HG02588 (cell line): ENCODE measurements at regions not wholly inside any gene's neighbourhood (a gene's known extent, or its start where the extent isn't known, plus 50 kb on each side); places are given as distances from the start of the nearest gene placed in this dataset.
"Not testable (repeated sequence)": the region's sequence is repeated elsewhere in the genome, so short reads cannot be mapped to it uniquely, and the experiment has no call there.

Experiments
- ATAC-seq: cut with Tn5 transposase; IDR thresholded peaks from one replicate; pipeline ENCODE4 v1.9.1; 2021; ENCODE audit warnings: mild to moderate bottlenecking, moderate library complexity; ENCODE audit not compliant: unreplicated experiment

DNA sequence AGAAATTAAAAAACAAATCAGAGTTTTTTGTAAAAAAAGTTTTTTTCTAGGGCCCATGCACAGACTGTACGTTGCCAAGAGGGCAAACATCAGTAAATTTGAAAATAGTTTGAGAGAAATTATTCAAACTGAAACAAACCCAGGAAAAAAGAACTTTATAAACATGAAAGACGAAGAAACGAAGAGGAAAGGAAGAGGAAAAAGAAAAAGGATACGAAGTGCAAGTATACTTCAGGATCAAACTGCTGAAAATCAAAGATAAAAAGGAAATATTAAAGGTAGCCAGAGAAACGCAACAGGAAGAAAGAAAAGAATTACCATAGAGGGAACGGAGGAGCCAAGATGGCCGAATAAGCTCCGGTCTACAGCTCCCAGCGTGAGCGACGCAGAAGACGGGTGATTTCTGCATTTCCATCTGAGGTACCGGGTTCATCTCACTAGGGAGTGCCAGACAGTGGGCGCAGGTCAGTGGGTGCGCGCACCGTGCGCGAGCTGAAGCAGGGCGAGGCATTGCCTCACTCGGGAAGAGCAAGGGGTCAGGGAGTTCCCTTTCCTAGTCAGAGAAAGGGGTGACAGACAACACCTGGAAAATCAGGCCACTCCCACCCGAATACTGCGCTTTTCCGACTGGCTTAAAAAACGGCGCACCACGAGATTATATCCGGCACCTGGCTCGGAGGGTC, 94.4 kb upstream of the GAS1 start:
- not testable (repeated sequence) for ATAC-seq

DNA sequence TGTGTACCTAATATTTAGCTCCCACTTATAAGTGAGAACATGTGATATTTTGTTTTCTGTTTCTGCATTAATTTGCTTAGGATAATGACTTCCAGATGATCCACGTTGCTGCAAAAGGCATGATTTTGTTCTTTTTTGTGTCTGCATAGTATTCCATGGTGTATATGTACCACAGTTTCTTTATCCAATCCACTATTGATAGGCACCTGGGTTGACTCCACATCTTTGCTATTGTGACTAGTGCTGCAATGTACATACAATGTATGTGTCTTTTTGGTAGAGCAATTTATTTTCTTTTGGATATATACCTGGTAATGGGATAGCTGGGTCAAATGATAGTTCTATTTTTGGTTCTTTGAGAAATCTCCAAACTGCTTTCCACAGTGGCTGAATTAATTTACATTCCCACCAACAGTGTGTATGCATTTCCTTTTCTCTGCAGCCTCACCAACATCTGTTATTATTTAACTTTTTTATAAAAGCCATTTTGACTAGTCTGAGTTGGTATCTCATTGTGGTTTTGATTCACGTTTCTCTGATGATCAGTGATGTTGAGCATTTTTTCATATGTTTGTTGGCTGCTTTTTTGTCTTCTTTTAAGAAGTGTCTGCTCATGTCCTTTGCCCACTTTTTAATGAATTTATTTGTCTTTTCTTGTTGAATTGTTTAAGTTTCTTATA, 102.8 kb upstream of the GAS1 start:
- not testable (repeated sequence) for ATAC-seq

DNA sequence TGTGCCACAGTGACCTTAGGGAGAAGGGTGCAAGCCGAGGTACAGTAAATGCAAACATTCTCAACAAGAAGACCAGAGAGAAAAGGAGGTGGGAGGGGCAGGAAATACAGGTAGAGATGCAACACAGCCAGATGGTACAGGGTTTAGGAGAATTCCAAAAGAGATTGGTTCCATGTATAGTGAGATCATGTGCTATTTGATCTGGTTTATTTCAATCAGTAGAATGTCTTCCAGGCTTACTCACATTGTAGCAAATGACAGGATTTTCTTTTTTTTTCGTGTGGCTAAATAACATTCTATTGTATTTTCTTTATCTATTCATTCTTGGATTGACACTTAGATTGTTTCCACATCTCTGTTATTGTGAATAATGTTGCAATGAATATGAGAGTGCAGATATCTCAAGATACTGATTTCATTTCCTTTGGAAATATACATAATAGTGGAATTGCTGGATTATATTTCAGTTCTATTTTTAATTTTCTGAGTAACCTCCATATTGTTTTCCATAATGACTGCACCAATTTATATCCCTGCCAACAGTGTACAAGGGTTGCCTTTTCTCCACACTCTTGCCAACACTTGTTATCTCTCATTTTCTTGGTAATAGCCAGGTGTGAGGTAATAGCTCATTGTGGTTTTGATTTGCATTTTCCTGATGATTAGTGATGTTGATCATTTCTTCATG, 107.8 kb upstream of the GAS1 start:
- no peak for ATAC-seq

DNA sequence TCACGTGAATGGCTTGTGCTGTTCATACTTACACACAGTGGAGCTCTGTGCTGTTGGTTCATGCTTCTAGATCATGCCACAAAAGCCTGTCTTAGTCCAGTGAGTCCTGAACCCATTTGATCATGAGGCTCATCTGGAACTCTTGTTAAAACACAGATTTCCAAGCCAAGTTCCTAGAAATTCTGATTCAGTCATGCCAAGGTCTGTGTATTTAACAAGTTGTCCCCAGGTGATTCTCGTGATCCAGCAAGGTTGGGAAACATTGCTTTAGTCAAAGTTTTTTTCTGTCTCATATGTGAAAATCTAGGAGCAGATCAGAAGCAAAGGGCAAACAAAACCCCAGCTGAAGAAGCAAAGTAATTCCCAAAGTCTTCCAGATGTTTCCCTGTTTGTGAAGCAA, 112.5 kb upstream of the GAS1 start:
- no peak for ATAC-seq

DNA sequence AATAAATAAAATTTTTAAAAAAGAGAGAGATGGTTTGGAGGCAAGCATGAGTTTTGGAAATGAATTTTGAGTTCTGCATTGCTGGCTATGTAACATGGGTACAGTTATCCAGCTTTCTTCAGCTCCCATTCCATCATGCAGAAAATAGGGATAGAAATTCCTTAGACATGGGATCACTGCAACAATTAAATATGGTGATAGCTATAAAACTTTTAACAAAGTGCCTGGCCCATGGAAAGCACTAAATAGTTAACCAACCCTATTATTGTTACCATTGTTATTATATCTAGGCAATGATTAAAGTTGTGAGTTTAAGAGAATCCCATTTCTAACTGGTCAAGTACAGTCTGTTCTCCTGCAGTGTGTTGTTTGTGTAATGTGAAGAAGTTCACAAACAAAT, 115.4 kb upstream of the GAS1 start:
- no peak for ATAC-seq

DNA sequence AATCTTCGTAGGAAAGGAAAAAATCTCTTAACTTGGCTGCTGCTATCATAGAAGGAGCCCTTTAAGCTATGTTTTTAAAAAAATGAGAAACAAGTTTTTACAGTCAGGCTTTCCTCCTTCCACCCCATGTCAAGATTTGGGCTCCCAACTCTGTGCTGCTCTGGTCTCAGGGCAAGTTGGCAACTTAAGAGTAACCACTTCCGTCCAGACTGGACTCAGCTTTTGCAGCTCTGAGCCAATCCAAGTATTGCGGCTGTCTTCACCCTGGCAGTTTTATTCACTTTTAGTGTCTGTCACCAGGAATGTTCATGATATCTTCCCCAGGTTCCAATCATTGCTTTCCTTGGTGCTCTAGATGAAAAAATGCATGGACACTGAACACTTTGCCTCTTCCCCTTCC, 115.9 kb upstream of the GAS1 start:
- no peak for ATAC-seq

DNA sequence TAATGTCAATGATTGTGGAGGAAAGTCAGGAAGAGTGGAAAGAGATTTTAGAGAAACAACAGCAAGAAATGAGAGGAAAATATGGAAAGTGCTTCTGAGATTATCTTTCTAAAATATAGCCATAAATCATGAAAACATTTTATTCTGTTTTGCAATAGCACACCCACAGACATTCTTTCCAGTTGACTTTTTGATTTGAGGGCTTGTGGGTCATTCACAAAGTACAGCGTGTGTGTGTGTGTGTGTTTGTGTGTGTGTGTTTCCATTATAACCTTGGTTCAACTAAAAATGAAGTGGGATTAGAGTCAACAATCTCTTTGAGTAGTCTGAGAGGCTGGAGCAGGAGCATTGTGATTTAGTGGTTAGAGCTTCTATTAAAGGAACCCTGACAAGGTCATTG, 116.6 kb upstream of the GAS1 start:
- ATAC-seq = no peak

DNA sequence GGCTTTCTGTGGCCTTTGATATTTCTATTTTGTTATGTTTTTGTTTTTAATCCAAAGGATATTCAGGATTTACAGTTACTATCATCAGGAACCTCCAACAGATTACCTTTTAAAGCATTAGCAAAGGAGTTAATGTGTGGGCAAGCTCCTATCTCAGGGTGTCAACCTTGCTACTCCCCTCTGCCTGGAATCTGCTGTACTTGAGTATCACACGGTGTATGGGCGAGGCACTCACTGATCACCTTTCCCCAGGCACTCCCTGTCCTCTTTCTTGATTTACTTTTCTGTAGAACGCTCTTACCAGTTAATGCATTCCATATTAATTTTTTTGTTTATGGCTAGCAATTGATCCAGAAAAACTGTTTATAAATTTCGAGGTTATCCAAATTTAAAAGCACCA, 117.0 kb upstream of the GAS1 start:
- ATAC-seq = no peak

DNA sequence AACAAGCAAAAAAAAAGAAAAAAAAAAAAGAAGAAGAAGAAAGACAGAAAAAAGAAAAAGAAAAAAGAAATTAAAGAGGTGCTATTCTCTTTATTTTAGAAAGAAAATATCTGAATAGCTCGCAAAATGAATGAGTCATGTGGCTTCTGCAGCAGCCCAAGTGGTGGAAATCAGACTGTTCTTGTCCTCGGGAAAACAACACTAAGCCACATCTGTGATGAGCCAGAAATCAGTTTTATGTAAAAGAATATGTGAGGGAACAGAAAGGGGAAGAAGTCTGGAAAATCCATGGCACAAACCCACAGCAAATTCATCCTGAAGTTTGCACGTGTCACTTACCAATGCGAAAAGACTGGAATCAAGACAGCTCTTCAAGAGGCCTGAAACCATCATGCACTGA, 118.7 kb upstream of the GAS1 start:
- ATAC-seq = no peak

DNA sequence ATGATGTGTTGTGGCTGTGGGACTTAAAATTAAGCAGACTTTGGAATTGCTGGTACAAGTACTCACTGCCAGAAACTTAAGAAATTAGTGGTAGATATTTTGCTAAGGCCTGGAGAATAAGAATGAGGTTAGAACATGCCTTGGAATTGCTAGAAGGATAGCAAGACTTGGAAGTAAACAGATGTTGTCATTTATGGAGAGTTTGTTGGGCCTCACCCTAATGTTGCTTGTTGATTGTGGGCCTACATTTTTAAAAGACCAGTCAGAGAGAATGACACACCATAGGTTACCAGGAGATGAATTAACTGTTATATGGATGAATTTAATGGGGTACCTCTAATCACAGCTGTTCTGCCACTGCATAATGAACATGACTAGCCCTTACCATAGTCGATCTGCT, 120.1 kb upstream of the GAS1 start:
- ATAC-seq = no peak

DNA sequence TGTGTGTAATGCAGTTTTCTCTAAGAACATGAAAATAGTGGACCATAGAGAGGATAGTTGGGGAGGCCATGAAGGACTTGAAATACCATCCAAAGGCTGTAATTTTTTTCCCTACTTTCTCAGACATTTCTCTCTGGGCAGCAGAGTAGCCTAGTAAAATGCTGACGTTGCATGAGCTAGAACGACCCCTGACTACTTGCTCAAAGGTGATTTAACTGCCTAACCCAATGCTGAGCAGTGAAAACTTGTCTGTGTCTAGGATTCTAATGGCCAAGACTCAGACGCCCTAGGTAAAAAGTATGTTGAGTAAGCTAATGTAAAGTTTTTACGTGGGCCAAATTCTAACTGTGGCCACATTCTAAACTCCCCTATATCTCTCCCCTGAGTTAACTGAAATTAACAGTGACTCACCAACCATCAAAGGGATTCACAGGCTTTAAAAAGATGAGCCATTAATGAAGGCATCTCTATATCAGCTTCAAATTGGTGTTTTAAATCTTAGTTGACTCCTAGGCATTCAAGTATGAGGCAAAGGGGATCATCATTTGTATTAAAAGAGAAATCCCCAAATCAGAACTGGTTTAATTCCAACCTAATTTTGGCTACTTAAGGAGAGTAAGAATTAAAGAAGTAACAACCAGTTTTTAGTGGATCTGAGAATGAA, 121.0 kb upstream of the GAS1 start:
- ATAC-seq = no peak

DNA sequence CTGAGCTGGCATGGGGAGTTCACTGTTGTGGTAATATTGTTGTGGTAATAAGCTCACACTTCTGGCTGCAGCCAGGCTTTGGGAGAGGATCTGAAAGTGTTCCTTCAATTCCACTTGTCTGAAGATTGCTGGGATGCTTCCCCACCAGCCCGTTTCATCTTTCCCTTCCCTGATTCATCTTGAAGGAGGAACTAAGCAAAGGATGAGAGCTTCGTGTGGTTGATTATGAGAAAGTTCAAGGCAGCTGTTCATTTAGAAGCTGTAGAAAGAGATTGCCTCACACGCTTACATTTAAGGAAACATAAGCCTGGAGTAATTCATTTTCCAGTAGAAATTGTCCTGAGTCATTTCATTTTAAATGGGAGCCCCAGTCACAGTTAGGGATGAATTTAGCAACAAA, 122.4 kb upstream of the GAS1 start:
- no peak for ATAC-seq

DNA sequence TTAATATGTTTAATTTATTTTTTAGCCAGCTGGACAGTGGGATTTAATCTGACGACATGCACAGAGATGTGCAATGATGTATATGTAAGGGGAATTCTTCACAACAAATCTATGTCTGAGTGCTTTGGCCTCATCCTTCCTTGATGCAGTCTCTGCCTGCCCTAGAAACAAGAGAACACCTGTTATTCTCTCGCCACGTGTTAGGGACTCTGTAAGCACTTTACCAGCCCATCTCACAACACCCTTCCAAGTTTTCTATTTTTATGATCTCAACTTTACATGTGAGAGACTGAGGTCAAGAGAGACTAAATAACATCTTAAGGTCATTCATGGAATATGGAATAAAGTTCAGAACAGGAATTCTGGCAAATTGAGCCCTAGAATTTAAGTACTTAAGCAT, 123.0 kb upstream of the GAS1 start:
- ATAC-seq = no peak

DNA sequence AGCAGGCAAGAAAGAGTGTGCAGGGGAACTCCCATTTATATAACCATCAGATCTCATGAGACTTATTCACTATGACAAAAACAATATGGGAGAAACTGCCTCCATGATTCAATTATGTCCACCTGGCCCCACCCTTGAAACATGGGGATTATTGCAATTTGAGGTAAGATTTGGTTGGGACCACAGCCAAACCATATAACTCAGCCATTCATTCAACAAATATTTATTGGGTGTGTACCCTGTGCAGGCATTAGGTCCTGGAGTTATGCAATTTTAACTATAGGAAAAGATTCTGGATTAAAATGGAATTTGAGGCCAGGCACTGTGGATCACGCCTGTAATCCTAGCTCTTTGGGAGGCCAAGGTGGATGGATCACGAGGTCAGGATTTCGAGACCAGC, 124.2 kb upstream of the GAS1 start:
- no peak for ATAC-seq

DNA sequence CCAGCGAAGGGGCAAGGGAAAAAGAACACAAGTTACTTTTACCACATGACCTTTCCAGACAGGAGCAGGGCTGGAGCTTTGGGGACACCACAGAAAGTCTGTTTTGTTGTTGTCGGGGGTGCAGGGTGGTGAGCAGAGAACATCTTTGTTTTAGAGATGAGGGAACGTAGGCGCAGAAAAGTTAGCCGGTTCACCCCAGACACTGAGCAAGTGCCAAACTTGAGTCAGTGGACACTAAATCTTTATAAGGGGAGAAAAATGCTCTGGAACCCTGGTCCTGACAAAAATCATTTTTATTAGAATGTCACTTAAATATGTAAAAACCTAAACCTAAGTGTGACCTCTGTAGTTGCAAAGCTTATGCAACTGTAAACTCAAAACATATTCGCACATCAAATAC, 126.4 kb upstream of the GAS1 start:
- ATAC-seq = no peak

DNA sequence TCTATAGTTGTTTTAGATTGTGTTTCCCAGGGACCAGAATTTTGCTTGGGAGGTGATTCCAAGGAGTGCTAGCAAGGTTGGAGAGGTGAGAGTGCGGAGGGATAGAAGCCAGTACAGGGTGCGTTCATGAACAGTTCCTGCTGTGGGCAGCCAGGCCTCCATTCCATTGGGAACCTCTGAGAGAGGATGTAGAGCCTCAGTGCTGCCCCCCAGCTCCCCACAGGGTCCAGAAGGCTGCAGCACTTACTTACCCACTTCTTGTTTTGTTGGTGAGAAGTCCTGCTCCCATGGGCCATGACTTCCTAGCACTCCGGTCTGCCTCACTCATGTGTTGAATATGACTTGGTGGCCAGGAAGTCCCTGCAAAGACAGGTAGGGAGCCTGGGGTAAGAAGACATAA, 128.2 kb upstream of the GAS1 start:
- ATAC-seq = no peak

DNA sequence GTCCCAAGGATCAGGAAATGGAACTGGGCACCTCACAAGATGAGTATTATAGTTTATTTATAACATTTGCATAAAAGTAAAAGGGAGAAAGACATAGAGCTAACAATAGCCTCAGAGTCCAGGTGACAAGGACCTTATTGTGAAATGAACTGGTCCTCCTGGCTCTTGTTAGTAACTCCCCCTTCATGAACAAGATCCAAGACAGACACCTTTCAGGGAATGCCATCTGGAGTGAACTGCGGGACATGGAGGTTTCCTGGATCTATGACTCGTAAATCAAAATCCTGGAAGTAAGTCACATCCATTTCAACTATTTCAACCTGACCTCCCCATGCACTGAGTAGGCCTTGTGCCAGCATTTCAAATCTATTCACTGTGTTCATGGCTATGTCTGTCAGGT, 129.5 kb upstream of the GAS1 start:
- ATAC-seq = no peak

DNA sequence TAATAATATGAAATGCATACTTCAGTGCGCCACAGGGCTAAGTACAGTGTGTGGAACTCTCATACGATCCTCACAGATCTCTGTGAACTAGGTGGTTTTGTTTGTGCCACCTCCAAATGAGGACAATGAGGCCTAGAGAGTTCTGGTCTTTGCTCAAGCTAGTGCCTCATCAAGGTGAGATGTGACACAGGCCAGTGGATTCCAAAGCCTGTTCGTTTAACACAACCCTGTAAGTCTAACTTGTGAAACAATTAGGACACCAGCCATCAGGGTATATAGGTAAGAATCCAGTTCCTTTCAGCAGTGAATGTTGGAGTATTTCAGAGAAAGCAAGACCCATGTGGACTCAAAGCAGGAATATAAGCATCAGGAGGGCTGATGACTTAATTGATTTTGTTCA, 130.7 kb upstream of the GAS1 start:
- ATAC-seq = no peak

DNA sequence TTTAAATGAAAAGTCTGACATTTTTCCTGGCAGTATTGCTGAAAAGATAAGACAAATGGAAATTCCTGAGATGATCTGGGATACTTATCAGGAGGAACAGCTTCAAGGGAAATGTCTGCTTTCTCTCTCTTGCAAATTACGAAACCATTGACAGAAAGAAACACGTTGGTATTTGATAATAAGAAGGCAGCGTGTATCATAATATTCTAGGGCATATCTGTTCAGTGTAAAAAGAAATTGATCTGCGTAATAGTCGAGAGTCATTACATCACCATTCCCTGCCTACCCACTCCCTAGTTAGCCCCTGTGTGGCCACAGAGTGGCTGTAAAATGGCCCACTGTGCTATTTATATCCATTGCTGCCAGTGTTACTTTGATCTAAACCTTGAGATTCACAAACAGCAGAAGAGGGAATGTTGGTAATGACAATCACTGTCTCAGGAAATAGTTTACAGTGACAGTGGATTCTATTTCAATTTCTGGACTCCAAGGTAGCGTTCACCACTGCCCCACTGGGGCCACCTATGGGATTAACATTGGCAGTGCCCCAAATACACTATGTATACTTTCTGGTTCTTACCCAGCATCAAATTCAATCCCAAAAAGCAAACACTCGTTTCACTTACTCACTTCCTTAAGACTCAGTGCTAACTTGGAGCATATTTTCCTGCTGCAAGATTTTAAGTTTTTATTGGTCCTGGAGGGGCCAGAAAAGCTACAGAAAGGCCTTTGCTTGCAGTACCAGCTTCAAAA, 133.4 kb upstream of the GAS1 start:
- ATAC-seq = no peak

DNA sequence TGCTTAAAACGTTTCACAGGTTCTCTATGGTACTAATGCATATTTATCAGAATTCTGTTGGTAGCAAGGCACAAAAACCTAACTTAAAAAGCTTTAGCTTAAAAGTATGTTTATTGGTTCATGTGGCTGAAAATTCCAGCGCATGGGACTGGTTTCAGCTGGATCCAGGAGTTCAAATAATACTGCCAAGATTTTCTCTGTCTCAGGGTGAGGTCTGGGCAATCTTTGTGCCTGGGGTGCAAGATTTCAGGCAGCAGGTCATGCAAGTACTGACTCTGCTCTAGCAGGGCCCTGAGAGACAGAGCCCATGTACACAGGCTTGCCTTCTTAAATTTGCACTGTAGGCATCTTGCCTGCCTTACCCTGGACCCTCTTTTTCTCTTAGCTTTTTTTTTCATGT, 134.2 kb upstream of the GAS1 start:
- no peak for ATAC-seq

DNA sequence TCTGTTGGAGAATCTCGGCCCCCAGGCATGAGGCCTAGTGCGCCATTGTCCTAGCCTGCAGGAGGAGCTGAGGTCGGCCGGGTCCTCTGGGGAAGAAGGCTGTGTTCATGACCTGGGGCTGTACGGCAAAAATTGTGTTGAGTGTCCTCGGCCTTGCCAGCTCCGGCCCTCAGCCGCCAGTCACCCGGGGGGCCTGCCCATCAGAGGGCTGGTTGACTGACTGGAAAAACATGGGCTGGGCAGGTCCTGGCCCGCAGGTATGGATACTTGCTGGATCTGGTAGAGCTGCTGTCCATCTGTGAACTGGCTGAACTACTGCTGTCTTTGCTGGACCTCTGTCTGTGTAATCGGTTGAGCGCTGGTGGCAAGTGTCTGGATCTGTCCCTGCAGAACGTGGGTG, 136.7 kb upstream of the GAS1 start:
- ATAC-seq = no peak
